Panc1 (cell line): ENCODE measurements at regions not wholly inside any gene's neighbourhood (a gene's known extent, or its start where the extent isn't known, plus 50 kb on each side); places are given as distances from the start of the nearest gene placed in this dataset.

ENCODE experiments used
- ATAC-seq: fragments of 200-7000 bp; cut with Tn5 transposase; 2 replicates; pipeline ENCODE4 v1.9.1; 2020; ENCODE audit warnings: mild to moderate bottlenecking, moderate library complexity
- BruUV-seq: library from RNA; stranded (reverse); fragments of 400-500 nt; replicated peaks from 2 replicates; lab custom pipeline; 2021; lab: Mats Ljungman, UMichigan
- CTCF ChIA-PET: fragments of 300-600 bp; sonication (Branson Sonifier 250); formaldehyde crosslinking; loops from one replicate; lab custom pipeline; 2022; ENCODE audit warnings: antibody characterized with exemption; lab: Charles Lee
- POLR2A ChIA-PET: fragments of 300-600 bp; sonication (Branson Sonifier 250); formaldehyde crosslinking; loops from one replicate; lab custom pipeline; 2022; ENCODE audit warnings: antibody characterized with exemption; lab: Charles Lee
- DNase-seq: peaks from one replicate; pipeline ENCODE4 v3.0.0-alpha.2; 2010; ENCODE audit warnings: low read depth, low spot score
- H3K27ac ChIP-seq: 2 replicates; pipeline ENCODE4 v1.5.1; 2011; ENCODE audit warnings: mild to moderate bottlenecking, low read length, inconsistent platforms
- H3K27me3 ChIP-seq: fragments of 200-500 bp; sonication (Bioruptor generic); 2 replicates; pipeline ENCODE4 v1.6.0; 2014; ENCODE audit warnings: low read length, inconsistent platforms; ENCODE audit not compliant: control insufficient read depth, insufficient read depth
- H3K36me3 ChIP-seq: fragments of 200-500 bp; sonication (Bioruptor generic); 2 replicates; pipeline ENCODE4 v1.5.1; 2014; ENCODE audit warnings: inconsistent platforms, mild to moderate bottlenecking, low read length, moderate library complexity; ENCODE audit not compliant: control insufficient read depth, insufficient read depth
- H3K4me1 ChIP-seq: 2 replicates; pipeline ENCODE4 v1.5.1; 2011; ENCODE audit warnings: inconsistent platforms, mild to moderate bottlenecking, low read length, moderate library complexity; ENCODE audit not compliant: control insufficient read depth, insufficient read depth
- H3K4me3 ChIP-seq, 2 experiments: 2 replicates each; pipeline ENCODE4 v1.5.1; 2011 to 2012; ENCODE audit warnings: low read depth in 2 of 2, low read length in 2 of 2, mild to moderate bottlenecking in 2 of 2, inconsistent platforms in 1 of 2, moderate library complexity in 1 of 2
- H3K9me3 ChIP-seq: fragments of 200-500 bp; sonication (Bioruptor generic); 2 replicates; pipeline ENCODE4 v1.5.1; 2014; ENCODE audit warnings: low read depth, mild to moderate bottlenecking, inconsistent platforms, low read length, moderate library complexity; ENCODE audit not compliant: control insufficient read depth, insufficient read depth
- CTCF ChIP-seq: fragments of 450-650 bp; IDR thresholded peaks from 2 replicates; pipeline ENCODE4 v1.5.1; 2017; ENCODE audit warnings: mild to moderate bottlenecking
- POLR2AphosphoS5 ChIP-seq: IDR thresholded peaks from 2 replicates; pipeline ENCODE4 v1.6.1; 2012; ENCODE audit warnings: mild to moderate bottlenecking, low read depth, low read length, moderate library complexity
- REST ChIP-seq, 2 experiments: IDR thresholded peaks; 2 replicates each; pipeline ENCODE4 v1.6.1; 2011 to 2012; ENCODE audit warnings: low read depth in 2 of 2, control low read depth in 1 of 2, low read length in 1 of 2, mild to moderate bottlenecking in 1 of 2, moderate library complexity in 1 of 2; ENCODE audit not compliant: insufficient read depth in 1 of 2
- SIN3A ChIP-seq: IDR thresholded peaks from 2 replicates; pipeline ENCODE4 v1.6.1; 2012; ENCODE audit warnings: low read depth, mild to moderate bottlenecking, low read length, moderate library complexity, borderline replicate concordance; ENCODE audit not compliant: insufficient read depth
- TCF7L2 ChIP-seq: IDR thresholded peaks from 2 replicates; pipeline ENCODE4 v1.6.1; 2011; ENCODE audit warnings: mild to moderate bottlenecking, low read depth, low read length, inconsistent platforms
- in situ Hi-C: cut with HindIII; loops from 2 replicates; pipeline ENCODE4 v1.10.0; 2016; ENCODE audit warnings: low sequenced_read_pairs, low pct_unique_long_range_greater_than_20kb
- intact Hi-C: fragments of 100-400 bp; cut with micrococcal nuclease; formaldehyde crosslinking; loops from one replicate; pipeline ENCODE4 v1.10.0; 2022; ENCODE audit not compliant: unreplicated experiment

DNA sequence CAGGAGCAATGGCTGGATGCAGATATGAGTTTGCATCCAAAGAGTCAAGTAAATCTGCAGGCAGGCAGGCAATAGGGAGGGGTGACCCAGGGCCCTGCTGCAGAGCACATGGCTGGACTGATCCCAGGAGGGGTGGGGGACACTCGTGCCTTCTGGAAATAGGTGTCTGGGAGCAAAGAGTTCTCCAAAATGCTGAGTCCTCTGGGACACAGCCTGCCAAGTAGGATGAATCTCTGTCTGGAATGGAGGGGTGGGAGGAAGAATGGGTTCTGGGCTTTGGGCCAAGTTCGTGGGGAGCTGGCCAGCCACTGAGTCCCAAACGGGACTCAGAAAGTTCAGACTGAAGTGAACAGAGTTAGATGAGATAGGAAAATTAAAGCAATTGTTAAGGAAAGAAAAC lies 214.5 kb downstream of the MTHFS start:
- H3K4me3 ChIP-seq, result no peak overlapping the region
- CTCF ChIA-PET, result no interaction called here
- in situ Hi-C loops (no loop called here), intact Hi-C loops (no loop called here)
- no peak for ATAC-seq
- no peaks in the 10 kb centered on the region for H3K4me1 ChIP-seq
- POLR2A ChIA-PET, result no interaction called here
- H3K27me3 ChIP-seq, result 0 out of 2 replicates have a peak, but pooled peaks cover 2% of the 10 kb centered on the region
- DNase-seq, result no peak
- H3K9me3 ChIP-seq, result no peaks in the 10 kb centered on the region
- BruUV-seq, result no TSS peak
- no peak for TF ChIP-seq REST (IDR thresholded peaks at IDR 0.05; ENCODE audit: insufficient read depth in 1 of 2, low read depth in 2 of 2, low read length in 1 of 2)
- no peaks in the 10 kb centered on the region for H3K36me3 ChIP-seq
- H3K27ac ChIP-seq, result no peak overlapping the region

GRCh38 chr15:79682851-79683288 lies 213.9 kb downstream of the MTHFS start:
- TF ChIP-seq REST (IDR thresholded peaks at IDR 0.05; ENCODE audit: insufficient read depth in 1 of 2, low read depth in 2 of 2, low read length in 1 of 2) (no peak), CTCF (no peak), SIN3A (no peak), POLR2AphosphoS5 (no peak), TCF7L2 (no peak)
- no peak for ATAC-seq
- no peak overlapping the region for H3K4me3 ChIP-seq
- H3K9me3 ChIP-seq, result no peaks in the 10 kb centered on the region
- in situ Hi-C loops (no loop called here), intact Hi-C loops (no loop called here)
- ChIA-PET CTCF (no interaction called here), POLR2A (no interaction called here)
- no peaks in the 10 kb centered on the region for H3K4me1 ChIP-seq
- H3K27me3 ChIP-seq, result peaks cover 5% of the 10 kb centered on the region; the same call in 1 of the 2 replicates
- H3K36me3 ChIP-seq, result no peaks in the 10 kb centered on the region
- BruUV-seq, result no TSS peak
- no peak for DNase-seq
- H3K27ac ChIP-seq, result no peak overlapping the region
